ENCODE measurements at regions not wholly inside any gene's neighbourhood (a gene's known extent, or its start where the extent isn't known, plus 50 kb on each side); places are given as distances from the start of the nearest gene placed in this dataset.

- TF ChIP-seq CTCF (IDR thresholded peaks at IDR 0.05; ENCODE audit: unreplicated experiment): no peak
- Mint-ChIP-seq H3K27ac (ENCODE audit: low read depth, unreplicated experiment) (no peak overlapping the region), H3K36me3 (ENCODE audit: insufficient read depth, unreplicated experiment) (no peaks in the 10 kb centered on the region), H3K27me3 (ENCODE audit: insufficient read depth, unreplicated experiment) (peaks cover 93% of the 10 kb centered on the region), H3K9me3 (ENCODE audit: unreplicated experiment) (peaks cover 8% of the 10 kb centered on the region), H3K4me3 (ENCODE audit: unreplicated experiment) (no peak overlapping the region), H3K4me1 (ENCODE audit: insufficient read depth, unreplicated experiment) (no peaks in the 10 kb centered on the region)
- no peak for DNase-seq (ENCODE audit: unreplicated experiment)
- no TSS peak for BruUV-seq (replicated peaks)
- ChIA-PET POLR2A (no interaction called here), CTCF (no interaction called here)
- intact Hi-C loops (cut with micrococcal nuclease): no loop called here
Observed at GRCh38 chr1:38436749-38437148, 390.2 kb upstream of the POU3F1 start.

GRCh38 chr1:38436006-38436405 is 389.4 kb upstream of the POU3F1 start:
- Mint-ChIP-seq H3K27me3 (ENCODE audit: insufficient read depth, unreplicated experiment) (peaks cover 93% of the 10 kb centered on the region), H3K4me3 (ENCODE audit: unreplicated experiment) (no peak overlapping the region), H3K27ac (ENCODE audit: low read depth, unreplicated experiment) (no peak overlapping the region), H3K4me1 (ENCODE audit: insufficient read depth, unreplicated experiment) (no peaks in the 10 kb centered on the region), H3K9me3 (ENCODE audit: unreplicated experiment) (peaks cover under 1% of the 10 kb centered on the region), H3K36me3 (ENCODE audit: insufficient read depth, unreplicated experiment) (no peaks in the 10 kb centered on the region)
- ChIA-PET CTCF (interaction anchor here (0.6 to 0.7 kb wide), 2 partner anchors 8 to 600 kb away, joined by 3 read pairs; no protein-coding TSS in a partner anchor), POLR2A (interaction anchor here (0.7 kb wide), 1 partner anchor 12 kb away, joined by 3 read pairs; no protein-coding TSS in a partner anchor)
- DNase-seq (ENCODE audit: unreplicated experiment): no peak
- intact Hi-C loops (cut with micrococcal nuclease): no loop called here
- no TSS peak for BruUV-seq (replicated peaks)
- no peak for TF ChIP-seq CTCF (IDR thresholded peaks at IDR 0.05; ENCODE audit: unreplicated experiment)

GRCh38 chr1:38433084-38433722 is 386.6 kb upstream of the POU3F1 start:
- Mint-ChIP-seq H3K27me3 (ENCODE audit: insufficient read depth, unreplicated experiment) (peaks cover 69% of the 10 kb centered on the region), H3K36me3 (ENCODE audit: insufficient read depth, unreplicated experiment) (no peaks in the 10 kb centered on the region), H3K4me1 (ENCODE audit: insufficient read depth, unreplicated experiment) (no peaks in the 10 kb centered on the region), H3K27ac (ENCODE audit: low read depth, unreplicated experiment) (no peak overlapping the region), H3K4me3 (ENCODE audit: unreplicated experiment) (no peak overlapping the region), H3K9me3 (ENCODE audit: unreplicated experiment) (no peaks in the 10 kb centered on the region)
- TF ChIP-seq CTCF (IDR thresholded peaks at IDR 0.05; ENCODE audit: unreplicated experiment): no peak
- CTCF ChIA-PET: no interaction called here
- POLR2A ChIA-PET: no interaction called here
- DNase-seq (ENCODE audit: unreplicated experiment): no peak
- no TSS peak for BruUV-seq (replicated peaks)
- intact Hi-C loops (cut with micrococcal nuclease): no loop called here

GRCh38 chr1:38431535-38432376 is 385.2 kb upstream of the POU3F1 start:
- Mint-ChIP-seq H3K36me3 (ENCODE audit: insufficient read depth, unreplicated experiment) (no peaks in the 10 kb centered on the region), H3K9me3 (ENCODE audit: unreplicated experiment) (no peaks in the 10 kb centered on the region), H3K4me1 (ENCODE audit: insufficient read depth, unreplicated experiment) (no peaks in the 10 kb centered on the region), H3K4me3 (ENCODE audit: unreplicated experiment) (no peak overlapping the region), H3K27ac (ENCODE audit: low read depth, unreplicated experiment) (no peak overlapping the region), H3K27me3 (ENCODE audit: insufficient read depth, unreplicated experiment) (peaks cover 55% of the 10 kb centered on the region)
- TF ChIP-seq CTCF (IDR thresholded peaks at IDR 0.05; ENCODE audit: unreplicated experiment): no peak
- no TSS peak for BruUV-seq (replicated peaks)
- ChIA-PET CTCF (interaction anchor here (0.9 kb wide), 1 partner anchor 11 kb away, joined by 3 read pairs; no protein-coding TSS in a partner anchor), POLR2A (no interaction called here)
- DNase-seq (ENCODE audit: unreplicated experiment): no peak
- intact Hi-C loops (cut with micrococcal nuclease): no loop called here
